ENCODE measurements at regions not wholly inside any gene's neighbourhood (a gene's known extent, or its start where the extent isn't known, plus 50 kb on each side); places are given as distances from the start of the nearest gene placed in this dataset.

DNA sequence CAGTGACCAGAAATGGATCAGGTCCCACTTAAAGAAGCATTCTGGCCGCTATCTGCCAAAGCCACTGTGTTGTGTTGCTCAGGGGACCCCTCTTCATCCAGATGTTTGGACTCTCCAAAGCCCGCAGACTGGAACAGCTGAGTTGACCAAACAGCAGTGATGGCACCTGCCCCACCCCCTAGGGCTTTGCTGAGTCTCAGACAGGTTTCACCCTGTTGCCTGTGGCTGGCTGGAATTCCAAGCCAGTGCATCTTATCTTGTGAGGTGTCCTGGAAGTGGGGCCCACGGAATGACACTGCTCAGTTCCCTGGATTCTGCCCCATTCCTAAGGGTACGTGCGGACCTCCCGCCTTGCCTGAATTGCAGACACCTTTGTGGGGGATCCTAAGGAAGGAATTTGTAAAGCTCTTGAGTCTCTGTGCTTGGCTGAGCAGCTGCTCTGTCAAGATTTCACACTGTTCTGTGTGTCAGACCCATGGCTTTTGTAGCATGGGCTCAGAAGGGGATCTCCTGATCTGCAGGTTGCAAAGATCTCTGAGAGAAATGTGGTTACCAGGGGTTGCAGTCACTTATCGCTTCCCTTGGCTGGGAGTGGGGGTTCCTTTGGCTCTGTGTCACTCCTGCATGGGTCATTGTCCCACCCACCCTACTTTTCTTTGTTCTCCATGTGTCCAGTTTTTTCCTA, 1707.9 kb upstream of the PCDH10 start:
- TF ChIP-seq FOXM1 (IDR thresholded peaks at IDR 0.05; ENCODE audit: borderline replicate concordance), result no peak
- TF ChIP-seq, protein P1, sequence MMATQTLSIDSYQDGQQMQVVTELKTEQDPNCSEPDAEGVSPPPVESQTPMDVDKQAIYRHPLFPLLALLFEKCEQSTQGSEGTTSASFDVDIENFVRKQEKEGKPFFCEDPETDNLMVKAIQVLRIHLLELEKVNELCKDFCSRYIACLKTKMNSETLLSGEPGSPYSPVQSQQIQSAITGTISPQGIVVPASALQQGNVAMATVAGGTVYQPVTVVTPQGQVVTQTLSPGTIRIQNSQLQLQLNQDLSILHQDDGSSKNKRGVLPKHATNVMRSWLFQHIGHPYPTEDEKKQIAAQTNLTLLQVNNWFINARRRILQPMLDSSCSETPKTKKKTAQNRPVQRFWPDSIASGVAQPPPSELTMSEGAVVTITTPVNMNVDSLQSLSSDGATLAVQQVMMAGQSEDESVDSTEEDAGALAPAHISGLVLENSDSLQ (IDR thresholded peaks at IDR 0.05), result no peak
- no peak for TF ChIP-seq ELF4 (IDR thresholded peaks at IDR 0.05)
- TF ChIP-seq SP1 (IDR thresholded peaks at IDR 0.05), result no peak
- no peak for TF ChIP-seq BHLHE40 (IDR thresholded peaks at IDR 0.05; ENCODE audit: borderline replicate concordance)
- TF ChIP-seq CTBP1 (IDR thresholded peaks at IDR 0.05; ENCODE audit: borderline replicate concordance), result no peak
- TF ChIP-seq FOXA1 (IDR thresholded peaks at IDR 0.05), result no peak
- no peak for TF ChIP-seq FOXK2 (IDR thresholded peaks at IDR 0.05)

Data from HEK293T (cell line).